Endodermal cell (in vitro differentiated cells): ENCODE measurements at regions not wholly inside any gene's neighbourhood (a gene's known extent, or its start where the extent isn't known, plus 50 kb on each side); places are given as distances from the start of the nearest gene placed in this dataset.

Source experiments
- DNase-seq: peaks from one replicate; pipeline ENCODE4 v3.0.0-alpha.2; 2017
- H3K27ac ChIP-seq: 2 replicates; pipeline ENCODE4 v1.5.1; 2013; ENCODE audit warnings: mild to moderate bottlenecking, low read depth, low read length, moderate library complexity
- H3K27me3 ChIP-seq: 2 replicates; pipeline ENCODE4 v1.6.1; 2013; ENCODE audit warnings: mild to moderate bottlenecking, low read length, moderate library complexity; ENCODE audit not compliant: insufficient read depth, control insufficient read depth, poor library complexity, severe bottlenecking
- H3K36me3 ChIP-seq: 2 replicates; pipeline ENCODE4 v1.7.0; 2013; ENCODE audit warnings: mild to moderate bottlenecking, low read length, moderate library complexity; ENCODE audit not compliant: control insufficient read depth, insufficient read depth
- H3K4me1 ChIP-seq: one replicate; pipeline ENCODE4 v1.7.0; 2013; ENCODE audit warnings: low read length; ENCODE audit not compliant: control insufficient read depth, insufficient read depth
- H3K4me3 ChIP-seq: 2 replicates; pipeline ENCODE4 v1.5.1; 2013; ENCODE audit warnings: mild to moderate bottlenecking, low read length, moderate library complexity
- H3K9ac ChIP-seq: 2 replicates; pipeline ENCODE4 v1.6.1; 2013; ENCODE audit warnings: mild to moderate bottlenecking, low read length, moderate library complexity; ENCODE audit not compliant: poor library complexity, severe bottlenecking; ENCODE audit errors: extremely low read depth
- H3K9me3 ChIP-seq: 2 replicates; pipeline ENCODE4 v1.6.1; 2013; ENCODE audit warnings: mild to moderate bottlenecking, low read length, moderate library complexity; ENCODE audit not compliant: control insufficient read depth
- H3K27ac Mint-ChIP-seq: 2 replicates; pipeline ENCODE4 v1.8.0; 2020; ENCODE audit warnings: mixed read lengths
- H3K27me3 Mint-ChIP-seq: 2 replicates; pipeline ENCODE4 v1.8.0; 2021; ENCODE audit warnings: mild to moderate bottlenecking, mixed read lengths; ENCODE audit not compliant: insufficient read depth
- H3K36me3 Mint-ChIP-seq: 2 replicates; pipeline ENCODE4 v1.8.0; 2020; ENCODE audit warnings: low read depth, mixed read lengths
- H3K4me1 Mint-ChIP-seq: 2 replicates; pipeline ENCODE4 v1.8.0; 2020; ENCODE audit warnings: mixed read lengths
- H3K4me3 Mint-ChIP-seq: 2 replicates; pipeline ENCODE4 v1.8.0; 2020; ENCODE audit warnings: mild to moderate bottlenecking, moderate library complexity, mixed read lengths
- H3K9me3 Mint-ChIP-seq: 2 replicates; pipeline ENCODE4 v1.8.0; 2020; ENCODE audit warnings: mild to moderate bottlenecking, mixed read lengths
- WGBS, 2 experiments: methylation state at CpG; one replicate each; pipeline versions ENCODE4 v1.1.5 to v1.1.7; 2013; ENCODE audit warnings: missing lambda C conversion rate in 2 of 2, mixed read lengths in 1 of 2; ENCODE audit not compliant: insufficient coverage in 1 of 2, insufficient read length in 1 of 2; 5-methylcytosine and 5-hydroxymethylcytosine counted together
- TF ChIP-seq, protein P1 (sequence below): fragments of 200-600 bp; sonication (generic); conservative IDR thresholded peaks from 2 replicates; pipeline ENCODE4 v1.5.0; 2021; ENCODE audit warnings: antibody characterized with exemption, mild to moderate bottlenecking

DNA sequence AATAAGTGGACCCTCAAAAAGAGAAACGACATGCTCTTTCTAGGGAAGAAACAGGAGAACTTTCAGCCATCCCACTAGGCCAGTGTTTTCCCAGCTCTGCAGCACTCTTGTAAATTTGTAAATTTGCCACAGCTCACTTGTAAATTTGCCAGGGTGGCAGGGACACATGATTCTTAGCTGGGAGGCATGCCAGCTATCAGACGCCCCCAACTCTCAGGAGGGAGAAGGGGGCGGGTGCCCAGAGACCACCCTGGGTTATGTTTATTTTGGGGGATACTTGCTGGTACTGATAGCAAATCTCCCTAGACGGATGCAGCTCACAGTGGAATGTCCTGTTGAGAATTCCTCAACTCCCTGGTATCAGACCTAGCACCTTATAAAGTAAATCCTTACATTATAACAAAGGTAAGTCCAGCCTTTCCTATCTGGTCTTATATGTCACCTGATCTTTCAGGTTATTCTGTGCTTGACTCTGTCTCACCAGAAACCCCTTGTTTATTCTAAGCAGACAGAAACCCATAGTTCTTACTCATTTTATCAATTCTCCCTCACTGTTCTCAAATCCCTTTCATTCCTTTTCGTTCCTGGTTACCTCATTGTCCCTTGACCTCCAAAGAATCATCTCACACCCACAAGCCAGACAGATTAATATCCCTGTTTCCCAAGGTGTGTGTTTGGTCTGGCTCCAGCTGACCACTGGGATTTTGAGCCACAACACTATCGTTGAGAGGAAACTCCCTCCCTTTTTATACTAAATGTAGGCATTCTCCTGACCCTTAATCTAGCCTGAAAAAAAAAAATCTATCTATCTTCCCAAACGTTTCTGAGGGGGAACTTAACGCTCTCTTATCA, 69.3 kb upstream of the HMGA2 start:
- Histone ChIP-seq H3K9me3 (peaks cover 3% of the 10 kb centered on the region), H3K27me3 (no peaks in the 10 kb centered on the region), H3K36me3 (no peaks in the 10 kb centered on the region), H3K4me3 (peak overlapping the region; percentile 7), H3K9ac (peak overlapping the region; percentile 35), H3K4me1 (peaks cover 33% of the 10 kb centered on the region), H3K27ac (peak overlapping the region; percentile 34)
- WGBS, 2 experiments, result 23 to 59% methylated on average over 3 to 8 of the region's 8 CpGs
- peak; percentile 79 for DNase-seq
- H3K4me3 Mint-ChIP-seq, result no peak overlapping the region
- H3K9me3 Mint-ChIP-seq, result no peaks in the 10 kb centered on the region
- peaks cover 2% of the 10 kb centered on the region for H3K27me3 Mint-ChIP-seq
- TF ChIP-seq, protein P1, sequence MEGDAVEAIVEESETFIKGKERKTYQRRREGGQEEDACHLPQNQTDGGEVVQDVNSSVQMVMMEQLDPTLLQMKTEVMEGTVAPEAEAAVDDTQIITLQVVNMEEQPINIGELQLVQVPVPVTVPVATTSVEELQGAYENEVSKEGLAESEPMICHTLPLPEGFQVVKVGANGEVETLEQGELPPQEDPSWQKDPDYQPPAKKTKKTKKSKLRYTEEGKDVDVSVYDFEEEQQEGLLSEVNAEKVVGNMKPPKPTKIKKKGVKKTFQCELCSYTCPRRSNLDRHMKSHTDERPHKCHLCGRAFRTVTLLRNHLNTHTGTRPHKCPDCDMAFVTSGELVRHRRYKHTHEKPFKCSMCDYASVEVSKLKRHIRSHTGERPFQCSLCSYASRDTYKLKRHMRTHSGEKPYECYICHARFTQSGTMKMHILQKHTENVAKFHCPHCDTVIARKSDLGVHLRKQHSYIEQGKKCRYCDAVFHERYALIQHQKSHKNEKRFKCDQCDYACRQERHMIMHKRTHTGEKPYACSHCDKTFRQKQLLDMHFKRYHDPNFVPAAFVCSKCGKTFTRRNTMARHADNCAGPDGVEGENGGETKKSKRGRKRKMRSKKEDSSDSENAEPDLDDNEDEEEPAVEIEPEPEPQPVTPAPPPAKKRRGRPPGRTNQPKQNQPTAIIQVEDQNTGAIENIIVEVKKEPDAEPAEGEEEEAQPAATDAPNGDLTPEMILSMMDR, result no peak
- peaks cover 37% of the 10 kb centered on the region for H3K4me1 Mint-ChIP-seq
- peak overlapping the region; percentile 92 for H3K27ac Mint-ChIP-seq
- H3K36me3 Mint-ChIP-seq, result no peaks in the 10 kb centered on the region

GRCh38 chr12:65755596-65755978, 68.7 kb upstream of the HMGA2 start:
- H3K36me3 ChIP-seq, result no peaks in the 10 kb centered on the region
- no peak for DNase-seq
- 52 to 62% methylated on average over 3 to 4 of the region's 4 CpGs for WGBS, 2 experiments

GRCh38 chr12:65756267-65756666, 68.0 kb upstream of the HMGA2 start:
- H3K9me3 Mint-ChIP-seq, result no peaks in the 10 kb centered on the region
- H3K27ac Mint-ChIP-seq, result no peak overlapping the region
- Histone ChIP-seq H3K4me3 (peak overlapping the region; percentile 7), H3K4me1 (peaks cover 36% of the 10 kb centered on the region), H3K36me3 (no peaks in the 10 kb centered on the region), H3K27ac (no peak overlapping the region), H3K9ac (no peak overlapping the region), H3K9me3 (peaks cover 6% of the 10 kb centered on the region), H3K27me3 (no peaks in the 10 kb centered on the region)
- no peak for DNase-seq
- no peaks in the 10 kb centered on the region for H3K36me3 Mint-ChIP-seq
- H3K4me1 Mint-ChIP-seq, result peaks cover 40% of the 10 kb centered on the region
- H3K4me3 Mint-ChIP-seq, result no peak overlapping the region
- H3K27me3 Mint-ChIP-seq, result peaks cover 2% of the 10 kb centered on the region
- TF ChIP-seq, protein P1, result no peak
- 93 to 94% methylated on average over 4 to 5 of the region's 5 CpGs for WGBS, 2 experiments

More at GRCh38 chr12:65755596-65755978, 68.7 kb upstream of the HMGA2 start:
- Histone ChIP-seq H3K9ac (peak overlapping the region; percentile 32), H3K4me1 (peaks cover 33% of the 10 kb centered on the region), H3K27ac (peak overlapping the region; percentile 34), H3K27me3 (no peaks in the 10 kb centered on the region), H3K4me3 (peak overlapping the region; percentile 7), H3K9me3 (peaks cover 6% of the 10 kb centered on the region)
- Mint-ChIP-seq H3K9me3 (no peaks in the 10 kb centered on the region), H3K36me3 (no peaks in the 10 kb centered on the region), H3K27me3 (peaks cover 2% of the 10 kb centered on the region), H3K4me3 (no peak overlapping the region), H3K4me1 (peaks cover 36% of the 10 kb centered on the region), H3K27ac (peak overlapping the region; percentile 92)
- TF ChIP-seq, protein P1, result no peak
